Fibroblast of upper back skin (primary cell): ENCODE measurements at regions not wholly inside any gene's neighbourhood (a gene's known extent, or its start where the extent isn't known, plus 50 kb on each side); places are given as distances from the start of the nearest gene placed in this dataset.
A peak's percentile ranks its signal among the peaks of the same experiment; 100 is the strongest.

Source experiments
- DNase-seq: peaks from one replicate; pipeline ENCODE4 v3.0.0-alpha.2; 2013

GRCh38 chr5:135199919-135200318, 165.9 kb upstream of the PITX1 start:
- DNase-seq: no peak

GRCh38 chr5:135196483-135196882, 162.5 kb upstream of the PITX1 start:
- DNase-seq: no peak

- DNase-seq: peak; percentile 66
Measured at GRCh38 chr5:135195270-135195608, 161.2 kb upstream of the PITX1 start.

- peak; percentile 87 for DNase-seq
Measured at GRCh38 chr5:135194573-135195269, 160.7 kb upstream of the PITX1 start.

- DNase-seq: no peak
Measured at GRCh38 chr5:135194126-135194488, 160.1 kb upstream of the PITX1 start.

GRCh38 chr5:135193213-135194125, 159.4 kb upstream of the PITX1 start:
- DNase-seq: peak; percentile 83

- DNase-seq: no peak
Measured at GRCh38 chr5:135192351-135192750, 158.3 kb upstream of the PITX1 start.

GRCh38 chr5:135191084-135191826, 157.2 kb upstream of the PITX1 start:
- DNase-seq: peak; percentile 72

- no peak for DNase-seq
Measured at GRCh38 chr5:135190416-135191083, 156.5 kb upstream of the PITX1 start.

- DNase-seq: no peak
Measured at GRCh38 chr5:135189024-135189423, 155.0 kb upstream of the PITX1 start.

GRCh38 chr5:135188233-135188914, 154.3 kb upstream of the PITX1 start:
- no peak for DNase-seq

- no peak for DNase-seq
Measured at GRCh38 chr5:135186662-135187522, 152.9 kb upstream of the PITX1 start.

- peak; percentile 59 for DNase-seq
Measured at GRCh38 chr5:135185481-135186065, 151.5 kb upstream of the PITX1 start.

GRCh38 chr5:135184646-135185045, 150.6 kb upstream of the PITX1 start:
- no peak for DNase-seq

GRCh38 chr5:135183464-135183863, 149.4 kb upstream of the PITX1 start:
- no peak for DNase-seq

- DNase-seq: no peak
Measured at GRCh38 chr5:135182675-135183074, 148.6 kb upstream of the PITX1 start.

GRCh38 chr5:135181653-135182052, 147.6 kb upstream of the PITX1 start:
- DNase-seq: no peak

GRCh38 chr5:135179308-135179980, 145.4 kb upstream of the PITX1 start:
- no peak for DNase-seq

- no peak for DNase-seq
Measured at GRCh38 chr5:135178476-135179155, 144.6 kb upstream of the PITX1 start.

- no peak for DNase-seq
Measured at GRCh38 chr5:135177591-135177990, 143.6 kb upstream of the PITX1 start.
